OCI-LY7 (cell line): ENCODE measurements at regions not wholly inside any gene's neighbourhood (a gene's known extent, or its start where the extent isn't known, plus 50 kb on each side); places are given as distances from the start of the nearest gene placed in this dataset.
"Not testable (repeated sequence)": the region's sequence is repeated elsewhere in the genome, so short reads cannot be mapped to it uniquely, and the experiment has no call there.

ENCODE experiments used
- BruUV-seq: library from RNA; stranded (reverse); fragments of 400-500 nt; replicated peaks from 2 replicates; lab custom pipeline; 2021; lab: Mats Ljungman, UMichigan
- CTCF ChIA-PET: fragments of 300-600 bp; sonication (Branson Sonifier 250); formaldehyde crosslinking; loops from one replicate; lab custom pipeline; 2022; ENCODE audit warnings: antibody characterized with exemption; ENCODE audit not compliant: unreplicated experiment; lab: Charles Lee
- POLR2A ChIA-PET: fragments of 300-600 bp; sonication (Branson Sonifier 250); formaldehyde crosslinking; loops from one replicate; lab custom pipeline; 2022; ENCODE audit warnings: antibody characterized with exemption; lab: Charles Lee
- DNase-seq: peaks from one replicate; pipeline ENCODE4 v3.0.0-alpha.2; 2015; ENCODE audit warnings: low spot score
- H2AFZ ChIP-seq: fragments of 200-600 bp; sonication (generic), shearing (Covaris generic); 2 replicates; pipeline ENCODE4 v1.6.1; 2014; ENCODE audit warnings: mild to moderate bottlenecking, antibody characterized with exemption, low read length, moderate library complexity
- H3K27ac ChIP-seq: fragments of 200-600 bp; sonication (generic); 2 replicates; pipeline ENCODE4 v1.5.1; 2014; ENCODE audit warnings: mixed run types, low read depth, mild to moderate bottlenecking, moderate library complexity, low read length, inconsistent platforms; ENCODE audit not compliant: poor library complexity, severe bottlenecking
- H3K36me3 ChIP-seq: fragments of 200-600 bp; sonication (generic); 2 replicates; pipeline ENCODE4 v1.6.1; 2014; ENCODE audit warnings: mild to moderate bottlenecking, antibody characterized with exemption, low read length, moderate library complexity, mixed read lengths; ENCODE audit not compliant: insufficient read depth
- H3K4me1 ChIP-seq: fragments of 200-600 bp; sonication (generic); 2 replicates; pipeline ENCODE4 v1.5.1; 2014; ENCODE audit warnings: mild to moderate bottlenecking, low read length; ENCODE audit not compliant: insufficient read depth, poor library complexity, severe bottlenecking
- H3K4me2 ChIP-seq: fragments of 200-600 bp; sonication (generic); 2 replicates; pipeline ENCODE4 v1.6.1; 2014; ENCODE audit warnings: mild to moderate bottlenecking, low read length
- H3K4me3 ChIP-seq: fragments of 200-600 bp; sonication (generic); 2 replicates; pipeline ENCODE4 v1.5.1; 2014; ENCODE audit warnings: mild to moderate bottlenecking, low read depth, low read length; ENCODE audit not compliant: poor library complexity, severe bottlenecking
- H3K79me2 ChIP-seq: fragments of 200-600 bp; sonication (generic); 2 replicates; pipeline ENCODE4 v1.6.1; 2016; ENCODE audit warnings: low read depth, mild to moderate bottlenecking, low read length, moderate library complexity, mixed read lengths; ENCODE audit not compliant: insufficient read depth
- H3K9me2 ChIP-seq: fragments of 200-600 bp; sonication (generic); 2 replicates; pipeline ENCODE4 v1.6.1; 2016; ENCODE audit warnings: mild to moderate bottlenecking, low read length, mixed read lengths; ENCODE audit not compliant: insufficient read depth
- H3K9me3 ChIP-seq: fragments of 200-600 bp; sonication (generic); 2 replicates; pipeline ENCODE4 v1.6.1; 2014; ENCODE audit warnings: mild to moderate bottlenecking, mixed run types, low read length, mixed read lengths
- H4K20me1 ChIP-seq: fragments of 200-600 bp; sonication (generic); 2 replicates; pipeline ENCODE4 v1.6.1; 2014; ENCODE audit warnings: mild to moderate bottlenecking, antibody characterized with exemption, low read length, moderate library complexity, mixed read lengths; ENCODE audit not compliant: insufficient read depth
- CTCF ChIP-seq: fragments of 200-600 bp; sonication (generic); conservative IDR thresholded peaks from 2 replicates; pipeline ENCODE4 v1.5.1; 2014; ENCODE audit warnings: mild to moderate bottlenecking, antibody characterized with exemption, low read length, moderate library complexity, mixed read lengths
- EZH2phosphoT487 ChIP-seq: fragments of 200-600 bp; sonication (generic); IDR thresholded peaks from 2 replicates; pipeline ENCODE4 v1.6.1; 2018; ENCODE audit warnings: low read depth, borderline replicate concordance, mild to moderate bottlenecking, mixed run types, antibody characterized with exemption, low read length, moderate library complexity, mixed read lengths
- intact Hi-C: fragments of 100-400 bp; cut with micrococcal nuclease; formaldehyde crosslinking; loops from one replicate; pipeline ENCODE4 v1.10.0; 2022; ENCODE audit not compliant: unreplicated experiment

- Histone ChIP-seq H4K20me1 (no peaks in the 10 kb centered on the region), H3K36me3 (no peaks in the 10 kb centered on the region), H3K27ac (no peak overlapping the region), H2AFZ (no peak overlapping the region), H3K4me3 (no peak overlapping the region), H3K9me2 (no peaks in the 10 kb centered on the region), H3K9me3 (no peaks in the 10 kb centered on the region), H3K79me2 (no peaks in the 10 kb centered on the region), H3K4me1 (no peaks in the 10 kb centered on the region), H3K4me2 (no peak overlapping the region)
- DNase-seq = no peak
- BruUV-seq = no TSS peak
- CTCF ChIA-PET = interaction anchor here (1.5 kb wide), 1 partner anchor 19 kb away, joined by 4 read pairs; no protein-coding TSS in a partner anchor
- TF ChIP-seq CTCF (no peak), EZH2phosphoT487 (no peak)
- POLR2A ChIA-PET = interaction anchor here (0.5 to 0.9 kb wide), 3 partner anchors 12 to 643 kb away, joined by 3 read pairs; no protein-coding TSS in a partner anchor
- intact Hi-C loops = no loop called here
These were observed 356.0 kb downstream of the GATA3 start for GRCh38 chr10:8410506-8410905.

GRCh38 chr10:8412541-8412940 is 358.1 kb downstream of the GATA3 start:
- no peak overlapping the region for H2AFZ ChIP-seq
- H4K20me1 ChIP-seq = no peaks in the 10 kb centered on the region
- no peak overlapping the region for H3K4me2 ChIP-seq
- no peaks in the 10 kb centered on the region for H3K9me3 ChIP-seq
- TF ChIP-seq CTCF (no peak), EZH2phosphoT487 (no peak)
- H3K4me1 ChIP-seq = no peaks in the 10 kb centered on the region
- BruUV-seq = no TSS peak
- DNase-seq = no peak
- intact Hi-C loops = no loop called here
- H3K9me2 ChIP-seq = no peaks in the 10 kb centered on the region
- H3K27ac ChIP-seq = no peak overlapping the region
- H3K4me3 ChIP-seq = no peak overlapping the region
- ChIA-PET POLR2A (no interaction called here), CTCF (no interaction called here)
- H3K79me2 ChIP-seq = no peaks in the 10 kb centered on the region
- H3K36me3 ChIP-seq = no peaks in the 10 kb centered on the region

GRCh38 chr10:8415029-8415428 is 360.5 kb downstream of the GATA3 start:
- H3K79me2 ChIP-seq, H3K36me3 ChIP-seq, H3K4me2 ChIP-seq, H3K4me1 ChIP-seq, intact Hi-C loops, H3K4me3 ChIP-seq, H3K9me3 ChIP-seq, DNase-seq, CTCF ChIA-PET, H4K20me1 ChIP-seq, BruUV-seq, H3K27ac ChIP-seq, H3K9me2 ChIP-seq, H2AFZ ChIP-seq: not testable (repeated sequence)
- POLR2A ChIA-PET = interaction anchor here (0.8 kb wide), 1 partner anchor 1492 kb away, joined by 4 read pairs; no protein-coding TSS in a partner anchor
